Superior temporal gyrus (tissue), 1 donor: ENCODE measurements at regions not wholly inside any gene's neighbourhood (a gene's known extent, or its start where the extent isn't known, plus 50 kb on each side); places are given as distances from the start of the nearest gene placed in this dataset.
"Not testable (repeated sequence)": the region's sequence is repeated elsewhere in the genome, so short reads cannot be mapped to it uniquely, and the experiment has no call there.

Source experiments
- DNase-seq: peaks from one replicate; pipeline ENCODE4 v3.0.0-alpha.2; 2016; ENCODE audit errors: extremely low spot score

GRCh38 chr18:73324187-73324831 is 456.5 kb upstream of the NETO1 start:
- not testable (repeated sequence) for DNase-seq

GRCh38 chr18:73318739-73319479 is 451.1 kb upstream of the NETO1 start:
- no peak for DNase-seq

GRCh38 chr18:73316513-73316912 is 448.7 kb upstream of the NETO1 start:
- no peak for DNase-seq

GRCh38 chr18:73315381-73315780 is 447.6 kb upstream of the NETO1 start:
- DNase-seq = no peak

- DNase-seq = no peak
These were observed 445.7 kb upstream of the NETO1 start for GRCh38 chr18:73313476-73313875.

- no peak for DNase-seq
These were observed 428.9 kb upstream of the NETO1 start for GRCh38 chr18:73296686-73297085.

- no peak for DNase-seq
These were observed 424.4 kb upstream of the NETO1 start for GRCh38 chr18:73292156-73292555.

- no peak for DNase-seq
These were observed 421.0 kb upstream of the NETO1 start for GRCh38 chr18:73288813-73289212.

GRCh38 chr18:73286584-73286983 is 418.8 kb upstream of the NETO1 start:
- DNase-seq = no peak

GRCh38 chr18:73283788-73284187 is 416.0 kb upstream of the NETO1 start:
- DNase-seq = no peak

GRCh38 chr18:73283032-73283431 is 415.2 kb upstream of the NETO1 start:
- DNase-seq = no peak

GRCh38 chr18:73279498-73279897 is 411.7 kb upstream of the NETO1 start:
- no peak for DNase-seq

- no peak for DNase-seq
These were observed 407.2 kb upstream of the NETO1 start for GRCh38 chr18:73274812-73275621.

- DNase-seq = no peak
These were observed 403.3 kb upstream of the NETO1 start for GRCh38 chr18:73270920-73271634.

GRCh38 chr18:73264562-73264921 is 396.8 kb upstream of the NETO1 start:
- no peak for DNase-seq

GRCh38 chr18:73261923-73262322 is 394.1 kb upstream of the NETO1 start:
- DNase-seq = no peak

- no peak for DNase-seq
These were observed 393.5 kb upstream of the NETO1 start for GRCh38 chr18:73261243-73261642.

- no peak for DNase-seq
These were observed 390.7 kb upstream of the NETO1 start for GRCh38 chr18:73258375-73259087.

- no peak for DNase-seq
These were observed 386.8 kb upstream of the NETO1 start for GRCh38 chr18:73254564-73254963.

- no peak for DNase-seq
These were observed 381.2 kb upstream of the NETO1 start for GRCh38 chr18:73249030-73249429.

- DNase-seq = no peak
These were observed 379.0 kb upstream of the NETO1 start for GRCh38 chr18:73246763-73247162.
